Activated CD4-positive, alpha-beta T cell treated with anti-CD3 and anti-CD28 coated beads for 4 hours (primary cell): ENCODE measurements at regions not wholly inside any gene's neighbourhood (a gene's known extent, or its start where the extent isn't known, plus 50 kb on each side); places are given as distances from the start of the nearest gene placed in this dataset.
"Not testable (repeated sequence)": the region's sequence is repeated elsewhere in the genome, so short reads cannot be mapped to it uniquely, and the experiment has no call there.

Experiments
- DNase-seq, 2 donors: peaks; one replicate each; pipeline ENCODE4 v3.0.0-alpha.2; 2020

DNA sequence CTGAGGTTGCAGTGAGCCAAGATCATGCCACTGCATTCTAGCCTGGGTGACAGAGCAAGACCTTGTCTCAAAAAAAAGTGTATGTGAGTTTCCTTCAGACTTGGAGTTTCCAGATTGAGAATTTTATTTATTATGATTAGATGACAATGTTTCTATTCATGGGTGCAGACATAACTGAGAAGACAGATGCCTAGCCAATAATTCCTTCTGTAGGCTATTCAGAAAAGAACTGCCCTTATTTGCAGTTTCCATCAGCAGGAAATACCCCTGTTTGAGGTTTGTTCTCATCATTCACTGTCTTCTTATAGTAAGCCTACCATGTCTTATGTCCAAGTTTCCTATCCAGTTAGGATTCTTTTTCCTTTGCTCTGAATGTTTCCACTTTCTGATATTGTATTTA is 269.0 kb downstream of the KTN1 start:
- no peak for DNase-seq

DNA sequence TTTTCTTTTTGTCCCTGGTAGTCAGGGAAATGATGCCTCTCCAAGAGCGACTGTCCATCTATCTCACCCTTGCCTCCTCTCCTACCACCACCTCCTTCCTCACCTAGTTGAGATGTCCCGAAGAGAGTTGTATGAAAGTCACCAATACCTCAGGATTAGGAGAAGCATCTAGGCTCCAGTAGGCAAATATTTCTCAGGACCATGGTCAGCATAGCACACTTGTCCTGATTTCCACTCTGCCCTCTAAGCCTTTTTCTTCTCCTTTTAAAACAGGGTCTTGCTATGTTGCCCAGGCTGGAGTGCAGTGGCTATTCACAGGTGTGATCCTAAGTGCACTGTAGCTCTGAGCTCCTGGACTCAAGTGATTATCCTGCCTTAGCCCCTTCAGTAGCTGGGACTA is 268.4 kb upstream of the PELI2 start:
- DNase-seq: no peak

DNA sequence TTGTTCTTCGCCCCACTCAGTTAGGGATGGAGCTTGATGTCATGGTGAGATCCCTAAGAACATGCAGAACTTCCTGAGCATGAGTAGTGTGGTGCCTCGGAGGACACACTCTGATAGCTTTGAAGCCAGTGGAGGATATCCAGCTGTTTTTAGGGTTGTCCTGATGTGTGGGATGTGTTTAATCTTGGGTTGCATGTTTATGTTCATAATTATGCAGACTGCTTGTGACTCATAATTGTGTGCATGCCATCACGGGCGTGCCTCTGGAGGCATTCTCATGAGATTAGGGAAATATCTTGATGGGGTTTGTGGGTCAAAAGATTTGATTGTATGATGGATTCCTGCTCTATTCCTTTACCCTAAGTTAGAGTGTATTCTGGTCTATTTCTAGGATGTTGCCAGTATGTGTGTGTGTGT is 267.4 kb upstream of the PELI2 start:
- DNase-seq: no peak

DNA sequence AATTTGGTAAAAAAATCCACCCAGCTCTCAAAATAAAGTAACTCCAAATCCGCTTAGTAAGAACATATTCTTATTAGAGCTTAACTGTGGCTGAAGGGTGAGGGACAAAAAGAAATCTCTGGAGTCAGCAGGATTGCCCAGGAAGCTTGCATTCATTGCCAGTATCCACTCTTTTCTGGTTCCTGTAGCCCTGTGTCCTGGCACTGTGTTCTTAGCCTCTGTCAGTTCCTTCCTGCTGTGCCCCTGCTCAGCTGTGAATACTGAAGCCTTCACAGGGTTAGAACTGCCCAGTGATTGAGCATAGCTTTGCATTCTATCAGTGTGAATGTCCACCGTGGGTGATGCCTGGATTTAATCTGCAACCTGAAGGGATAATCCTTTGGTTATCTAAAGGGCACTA is 266.9 kb upstream of the PELI2 start:
- DNase-seq: no peak

DNA sequence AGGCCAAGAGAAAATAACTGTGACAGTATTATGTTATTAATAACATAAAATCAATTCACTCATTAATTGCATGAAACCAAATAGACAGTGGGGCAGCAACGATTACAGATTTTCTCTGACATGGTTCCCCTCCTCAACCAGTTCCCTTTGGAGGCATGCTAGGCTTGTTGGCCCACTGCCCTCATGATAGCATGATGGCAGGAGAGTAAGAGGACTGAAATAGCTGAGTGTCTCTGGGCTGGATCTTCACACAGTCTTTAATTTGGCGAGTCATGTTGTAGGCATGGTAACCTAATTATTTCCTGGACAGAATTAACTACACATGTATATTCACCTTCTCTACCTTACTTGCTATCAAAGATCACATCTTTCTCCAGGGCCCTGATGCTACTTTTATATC is 266.2 kb upstream of the PELI2 start:
- DNase-seq: no peak

DNA sequence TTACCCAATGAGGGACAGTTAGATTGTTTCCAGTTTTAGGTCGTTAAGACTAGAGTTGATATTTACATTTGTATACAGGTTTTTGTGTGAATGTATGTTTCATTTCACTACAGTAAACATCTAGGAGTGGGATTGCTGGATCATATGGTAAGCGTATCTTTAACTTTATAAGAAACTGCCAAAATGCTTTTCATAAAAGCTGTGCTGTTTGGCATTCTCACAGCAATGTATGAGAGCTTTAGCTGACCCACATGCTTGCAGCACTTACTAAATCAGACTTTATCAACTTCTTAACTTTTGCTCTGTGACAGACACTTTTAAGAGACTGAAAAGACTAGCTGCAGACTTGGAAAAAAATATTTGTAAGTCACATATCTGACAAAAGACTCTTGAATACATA is 262.5 kb upstream of the PELI2 start:
- no peak for DNase-seq

DNA sequence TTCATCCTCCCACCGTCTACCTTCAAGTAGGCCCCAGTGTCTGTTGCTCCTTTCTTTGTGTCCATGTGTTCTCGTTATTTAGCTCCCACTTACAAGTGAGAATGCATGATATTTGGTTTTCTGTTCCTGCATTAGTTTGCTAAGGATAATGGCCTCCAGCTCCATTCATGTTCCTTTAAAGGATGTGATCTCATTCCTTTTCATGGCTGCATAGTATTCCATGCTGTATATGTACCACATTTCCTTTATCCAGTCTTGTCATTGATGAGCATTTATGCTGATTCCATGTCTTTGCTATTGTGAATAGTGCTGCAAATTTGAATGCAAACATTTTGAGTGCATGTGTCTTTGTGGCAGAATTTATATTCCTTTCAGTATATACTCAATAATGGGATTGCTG is 259.6 kb upstream of the PELI2 start:
- no peak for DNase-seq

DNA sequence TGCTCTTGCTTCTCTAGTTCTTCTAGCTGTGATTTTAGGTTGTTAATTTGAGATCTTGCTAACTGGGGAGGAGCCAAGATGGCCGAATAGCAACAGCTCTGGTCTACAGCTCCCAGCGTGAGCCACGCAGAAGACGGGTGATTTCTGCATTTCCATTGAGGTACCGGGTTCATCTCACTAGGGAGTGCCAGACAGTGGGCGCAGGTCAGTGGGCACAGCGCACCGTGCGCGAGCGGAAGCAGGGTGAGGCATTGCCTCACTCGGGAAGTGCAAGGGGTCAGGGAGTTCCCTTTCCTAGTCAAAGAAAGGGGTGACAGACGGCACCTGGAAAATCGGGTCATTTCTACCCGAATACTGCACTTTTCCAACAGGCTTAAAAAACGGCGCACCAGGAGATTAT is 256.6 kb upstream of the PELI2 start:
- DNase-seq: not testable (repeated sequence)

DNA sequence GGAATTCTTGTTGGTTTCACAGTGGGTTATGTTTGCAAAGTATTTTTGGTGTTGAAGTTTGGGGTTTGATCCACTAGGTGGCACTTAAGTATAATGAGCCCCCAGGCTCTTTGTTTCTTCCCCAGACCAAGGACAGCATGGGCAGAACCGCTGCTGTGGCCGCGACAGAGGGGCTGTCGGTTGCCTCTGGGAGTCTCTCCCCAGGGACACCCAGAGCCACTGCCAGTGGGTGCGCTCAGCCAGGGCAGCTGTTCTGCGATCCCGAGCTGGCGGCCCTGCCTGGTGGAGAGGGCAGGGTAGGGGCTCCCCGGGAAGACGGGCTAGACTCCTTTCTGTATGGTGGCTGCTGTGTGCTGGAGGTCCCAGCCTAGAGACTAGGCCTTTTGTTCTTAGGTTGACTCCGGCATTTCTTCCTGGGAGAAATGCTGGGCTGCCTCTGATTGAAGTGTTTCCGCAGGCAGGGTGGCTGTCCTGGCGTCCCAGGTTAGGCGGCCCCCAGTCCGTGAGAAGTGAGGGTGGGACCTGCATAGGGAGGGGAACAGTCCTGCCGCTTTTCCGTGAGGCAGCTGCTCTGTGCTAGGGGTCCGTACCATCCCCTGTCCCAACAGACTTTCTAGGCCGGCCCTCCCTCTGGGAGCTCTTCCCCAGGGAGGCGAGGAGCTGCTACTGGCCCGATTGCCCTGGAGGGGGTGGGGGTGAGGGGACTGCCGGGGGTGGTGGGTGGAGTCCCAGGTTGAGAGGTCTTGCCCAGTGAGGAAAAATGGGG is 253.1 kb upstream of the PELI2 start:
- no peak for DNase-seq

DNA sequence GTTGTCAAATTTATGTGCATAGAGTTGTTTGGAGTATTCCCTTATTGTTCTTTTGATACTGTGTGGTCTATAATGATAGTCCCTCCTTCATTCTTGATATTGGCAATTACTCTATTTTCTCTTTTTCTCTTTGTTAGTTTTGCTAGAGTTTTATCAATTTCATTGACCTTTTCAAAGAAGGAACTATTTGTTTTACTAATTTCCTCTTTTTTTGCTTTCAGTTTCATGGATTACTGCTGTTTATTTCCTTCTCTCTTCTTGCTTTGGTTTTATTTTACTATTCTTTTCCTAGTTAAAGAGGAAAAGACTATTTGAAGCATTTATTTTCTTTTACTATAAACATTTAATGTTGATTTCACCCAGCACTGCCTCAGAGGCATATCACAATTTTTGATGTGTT is 250.9 kb upstream of the PELI2 start:
- DNase-seq: no peak

DNA sequence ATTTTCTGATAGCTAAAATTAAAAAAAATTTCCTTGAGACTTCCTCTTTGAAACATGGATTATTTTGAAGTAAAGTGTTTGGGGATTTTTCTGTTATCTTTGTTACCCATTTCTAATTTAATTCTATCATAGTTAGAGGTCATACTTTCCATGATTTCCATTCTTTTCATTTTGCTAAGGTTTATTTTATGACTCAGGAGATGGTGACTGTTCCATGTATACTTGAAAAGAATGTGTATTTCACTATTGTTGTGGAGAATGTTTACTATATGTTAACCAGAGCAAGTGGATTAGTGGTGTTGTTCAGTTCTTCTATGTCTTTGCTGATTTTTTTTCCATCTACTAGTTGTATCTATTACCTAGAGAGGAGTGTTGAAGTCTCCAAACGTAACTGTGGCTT is 250.5 kb upstream of the PELI2 start:
- no peak for DNase-seq

DNA sequence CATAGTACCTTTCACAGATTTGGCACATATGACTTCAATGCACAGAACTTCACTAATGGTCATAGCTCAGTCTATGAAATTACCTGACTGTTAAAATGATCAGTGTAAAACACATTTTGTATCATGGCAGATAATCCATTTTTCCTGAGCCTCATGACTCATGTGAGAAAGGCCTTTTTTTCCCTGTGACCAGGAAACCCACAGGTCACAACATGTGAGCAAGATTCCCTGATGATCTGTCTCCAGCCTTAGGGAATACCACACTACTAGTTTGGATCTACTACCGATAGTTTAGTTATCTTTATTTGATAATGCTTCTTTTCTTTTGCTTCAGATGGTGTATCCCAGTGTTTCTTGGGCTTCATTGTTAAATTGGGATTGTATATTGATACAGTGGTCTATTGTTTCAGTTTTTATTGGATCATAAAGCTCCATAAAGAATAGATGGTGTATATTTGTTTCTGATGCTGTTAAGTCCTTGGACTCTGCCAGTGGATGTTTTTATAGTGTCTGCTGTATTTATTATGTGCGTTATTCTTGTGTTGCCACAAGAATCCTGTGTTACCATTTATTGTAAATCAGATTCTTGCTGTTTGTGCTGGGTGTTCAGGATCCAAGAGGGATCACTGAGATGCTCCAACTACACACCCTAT is 248.7 kb upstream of the PELI2 start:
- DNase-seq: no peak

DNA sequence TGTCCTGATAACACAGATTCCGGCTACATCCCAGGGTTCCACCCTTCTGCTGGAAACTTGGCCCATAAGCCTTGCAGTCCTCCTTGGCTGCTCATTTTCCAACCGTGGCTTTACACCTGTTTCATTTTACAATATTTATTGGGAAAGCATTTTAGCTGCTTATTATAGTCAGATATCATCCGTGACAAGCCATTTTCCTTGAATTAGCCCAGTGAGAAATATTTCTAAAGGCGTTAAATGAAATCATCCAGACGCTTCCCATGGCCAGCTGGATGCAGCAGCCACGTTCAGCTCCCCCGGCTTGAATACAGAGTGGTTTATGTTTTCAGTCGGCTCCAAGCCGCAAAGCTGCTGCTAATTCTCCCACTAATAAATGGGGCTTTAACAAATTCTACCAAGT is 245.0 kb upstream of the PELI2 start:
- DNase-seq: no peak

DNA sequence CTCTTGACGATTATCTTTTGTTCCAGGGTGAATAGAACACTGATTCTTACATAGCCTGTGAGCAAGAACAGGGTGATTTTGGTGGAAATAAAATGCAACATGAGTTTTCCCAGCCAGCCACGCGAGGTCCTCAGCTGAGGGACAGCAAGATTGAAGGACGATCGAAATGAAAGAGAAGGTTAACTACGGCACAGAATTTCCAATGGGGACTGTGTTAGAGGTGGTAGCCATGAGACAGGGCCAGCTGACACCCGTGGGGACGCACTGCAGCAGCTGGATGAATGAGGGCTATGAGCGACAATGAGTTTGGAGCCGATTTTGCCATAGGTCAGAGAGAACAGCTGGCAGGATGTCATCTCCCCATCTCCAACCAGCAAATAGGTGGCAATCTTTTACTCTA is 243.4 kb upstream of the PELI2 start:
- no peak for DNase-seq

DNA sequence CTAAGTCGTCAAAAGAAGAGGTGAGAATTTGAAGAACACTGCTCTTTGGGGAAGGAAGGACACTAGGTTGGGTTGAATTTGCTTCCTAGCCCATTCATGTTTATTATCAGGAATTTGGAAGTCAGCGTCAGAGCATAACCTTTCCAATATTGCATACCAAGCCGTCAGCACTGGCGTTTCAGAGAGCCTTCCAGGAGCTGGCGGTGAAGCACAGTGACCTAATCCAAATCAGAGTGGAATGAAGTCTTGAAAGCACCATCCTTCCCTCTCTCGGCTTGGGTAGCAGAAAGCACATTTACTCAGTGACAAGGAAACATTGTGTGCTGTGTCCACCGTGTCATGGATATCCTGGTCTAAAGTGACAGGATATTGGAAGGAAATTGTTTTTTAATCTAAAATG is 240.3 kb upstream of the PELI2 start:
- no peak for DNase-seq

DNA sequence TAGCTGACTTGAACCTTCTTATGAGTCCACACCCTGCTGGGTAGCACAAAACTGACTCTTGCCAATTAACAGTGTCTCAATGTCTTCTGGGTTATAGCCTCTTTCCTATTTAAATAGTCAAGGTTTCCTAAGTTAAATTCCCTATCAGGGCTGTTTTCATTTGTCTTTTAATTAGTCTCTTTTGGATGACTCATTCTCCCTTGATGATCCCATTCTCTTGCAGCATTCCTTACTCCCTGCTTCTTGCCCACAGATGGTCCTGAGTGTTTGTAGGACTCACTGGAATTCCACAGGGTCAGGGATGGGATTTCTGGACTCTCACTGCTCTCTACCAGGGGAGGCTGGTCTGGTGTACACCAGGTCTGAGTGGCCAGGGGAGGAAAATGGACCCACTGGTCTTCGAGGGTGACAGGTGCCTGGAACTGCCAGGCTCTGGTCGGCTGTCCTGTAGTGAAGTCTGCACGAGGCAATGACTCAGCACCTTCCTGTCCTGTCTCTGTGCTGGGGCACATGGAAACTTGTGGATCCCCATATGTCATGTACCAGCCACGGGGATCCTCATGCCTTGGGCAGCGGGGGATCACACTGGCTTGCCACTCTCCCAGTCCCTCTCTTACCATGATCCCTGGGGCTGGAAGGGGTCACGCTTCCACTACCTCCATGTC is 236.5 kb upstream of the PELI2 start:
- no peak for DNase-seq

DNA sequence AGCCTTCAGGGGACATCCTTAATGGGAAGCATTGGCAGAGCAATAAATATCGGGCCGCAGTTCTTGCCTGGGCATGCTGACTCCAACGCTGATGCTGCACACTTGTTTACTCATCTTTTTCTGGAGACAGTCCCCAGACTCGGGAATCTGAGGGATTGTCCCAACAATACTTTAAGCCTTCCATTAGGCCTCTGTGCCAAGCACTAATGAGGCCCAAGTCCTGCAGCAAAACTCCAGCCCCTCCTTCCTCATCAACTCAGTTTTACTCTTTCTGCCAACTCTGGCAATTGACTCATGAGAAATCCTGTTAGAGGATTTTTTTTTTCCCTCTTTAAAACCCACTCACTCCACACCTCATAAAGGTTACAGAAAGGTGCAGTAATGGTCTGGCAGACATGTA is 233.4 kb upstream of the PELI2 start:
- DNase-seq: no peak

DNA sequence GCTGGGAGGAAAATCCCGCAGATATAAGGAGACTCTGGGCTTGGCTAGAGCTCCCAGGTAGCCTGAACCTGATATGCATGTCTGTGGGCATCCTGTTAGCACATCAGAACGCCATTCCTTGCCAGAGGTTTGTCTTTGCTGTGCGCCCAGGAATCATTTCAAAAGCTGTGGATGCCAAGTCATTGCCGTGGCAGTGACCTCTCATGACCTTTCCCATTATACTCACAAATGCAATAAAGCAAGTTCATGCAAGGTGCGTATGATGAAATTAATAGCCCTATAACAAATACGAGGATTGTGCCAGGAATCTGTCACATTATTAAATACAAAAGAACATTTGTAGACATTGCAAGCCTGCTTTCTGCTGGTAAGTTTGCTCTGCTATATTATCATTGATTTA is 229.1 kb upstream of the PELI2 start:
- no peak for DNase-seq

DNA sequence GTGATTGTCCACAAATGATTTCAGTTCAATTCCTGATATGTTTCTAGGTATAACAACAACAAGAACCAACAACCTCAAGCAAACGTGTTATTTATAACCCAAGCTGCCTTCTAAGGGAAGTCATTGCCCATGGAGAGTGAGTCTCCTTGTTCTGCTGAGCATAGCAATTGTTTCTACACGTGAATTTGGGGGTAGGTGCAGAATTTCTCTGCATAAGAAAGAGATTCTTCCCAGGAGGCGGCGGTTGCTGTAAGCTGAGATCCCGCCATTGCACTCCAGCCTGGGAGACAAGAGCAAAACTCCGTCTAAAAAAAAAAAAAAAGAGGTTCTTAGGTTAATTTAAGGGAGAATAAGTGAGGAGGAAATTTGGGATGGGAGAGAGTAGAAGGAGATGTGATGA is 226.5 kb upstream of the PELI2 start:
- no peak for DNase-seq

DNA sequence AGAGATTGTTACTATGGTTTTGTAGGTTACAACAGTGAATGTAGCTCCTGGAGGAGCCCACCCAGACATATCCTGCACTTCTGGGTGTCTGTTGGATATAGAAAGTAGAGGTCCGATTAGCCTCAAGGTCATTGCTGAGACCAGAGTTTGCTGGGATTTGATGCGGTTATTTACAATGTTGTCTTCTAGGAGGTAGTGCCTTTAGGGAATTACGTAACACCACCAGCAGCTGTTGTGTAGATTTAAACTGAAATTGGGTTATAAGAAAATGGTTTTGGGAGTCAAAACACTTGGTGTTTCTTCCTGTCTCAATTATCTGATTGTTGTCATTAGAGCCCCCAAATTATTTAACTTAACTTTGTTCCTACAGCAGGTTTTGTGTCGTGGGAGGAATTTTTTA is 225.3 kb upstream of the PELI2 start:
- DNase-seq: no peak

DNA sequence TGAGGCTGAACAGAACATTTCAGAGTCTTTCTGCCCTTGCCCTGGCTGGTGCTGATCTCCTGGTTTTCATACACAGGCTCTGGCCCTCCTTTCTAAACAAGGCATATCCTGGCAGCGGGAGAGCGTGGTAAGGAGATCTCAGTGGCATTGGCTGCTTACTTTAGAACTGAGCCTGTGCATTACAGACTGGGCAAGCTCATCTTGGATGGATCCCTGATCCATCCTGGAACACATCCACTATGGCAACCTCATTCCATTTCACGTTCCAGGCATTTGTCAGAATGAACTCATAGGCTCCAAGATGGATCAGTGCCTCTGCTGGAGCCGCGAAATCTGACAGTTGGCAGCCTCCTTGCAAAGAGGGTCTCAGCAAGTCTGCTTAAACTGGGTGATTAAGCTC is 224.5 kb upstream of the PELI2 start:
- no peak for DNase-seq

DNA sequence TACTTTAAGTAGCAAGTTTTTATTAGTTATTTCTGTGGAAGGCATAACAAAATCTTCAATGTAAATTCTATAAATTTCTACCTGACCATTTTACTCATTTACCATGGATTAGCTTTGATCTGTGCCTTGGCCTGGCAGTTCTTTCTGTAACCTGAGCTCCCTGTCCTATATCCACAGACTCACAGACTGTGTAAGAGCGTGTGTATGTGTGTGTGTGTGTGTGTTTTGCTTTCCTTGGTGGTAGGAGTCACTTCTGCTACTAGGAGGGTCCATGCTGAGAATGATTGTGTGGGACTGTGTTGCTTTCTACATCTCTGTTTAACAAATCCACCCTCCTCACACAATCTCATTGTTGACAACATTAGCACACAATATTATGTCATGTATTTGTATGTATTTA is 221.2 kb upstream of the PELI2 start:
- no peak for DNase-seq

DNA sequence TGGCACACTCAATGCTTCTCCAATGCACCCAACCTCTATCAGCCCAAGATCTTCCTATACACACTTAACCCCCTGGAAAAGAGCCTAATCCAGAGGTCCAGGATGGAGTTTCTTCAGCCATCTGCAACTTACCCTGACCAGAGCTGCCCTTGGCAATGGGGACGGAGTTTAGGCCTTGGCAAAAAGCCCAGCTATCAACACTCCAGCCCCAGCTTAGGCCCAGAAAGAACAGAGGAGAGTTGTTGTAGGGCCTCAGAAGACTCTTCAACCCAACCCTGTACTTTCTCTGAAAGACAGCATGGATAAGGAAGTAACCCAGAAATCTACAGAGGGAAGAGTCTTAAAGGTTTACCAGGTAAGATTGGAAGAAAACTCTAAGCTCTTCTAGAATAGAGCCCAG is 219.3 kb upstream of the PELI2 start:
- DNase-seq: no peak

DNA sequence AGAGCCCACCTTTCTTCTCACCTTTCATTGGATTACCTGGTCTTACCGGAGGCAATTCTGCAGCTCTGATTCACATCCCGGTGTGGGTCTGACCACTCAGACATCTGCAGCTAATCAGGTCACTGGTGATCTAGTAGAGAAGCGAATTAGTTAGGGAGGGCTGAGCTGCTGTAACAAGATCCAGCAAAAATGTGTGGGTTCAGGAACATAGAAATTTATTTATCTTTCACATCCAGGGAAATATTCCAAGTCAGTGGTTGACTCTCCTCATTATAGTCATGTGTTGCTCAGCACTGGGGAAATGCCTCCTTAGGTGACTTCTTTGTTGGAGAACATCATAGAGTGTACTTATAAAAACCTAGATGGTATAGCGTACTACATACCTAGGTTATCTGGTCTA is 218.7 kb upstream of the PELI2 start:
- DNase-seq: no peak

DNA sequence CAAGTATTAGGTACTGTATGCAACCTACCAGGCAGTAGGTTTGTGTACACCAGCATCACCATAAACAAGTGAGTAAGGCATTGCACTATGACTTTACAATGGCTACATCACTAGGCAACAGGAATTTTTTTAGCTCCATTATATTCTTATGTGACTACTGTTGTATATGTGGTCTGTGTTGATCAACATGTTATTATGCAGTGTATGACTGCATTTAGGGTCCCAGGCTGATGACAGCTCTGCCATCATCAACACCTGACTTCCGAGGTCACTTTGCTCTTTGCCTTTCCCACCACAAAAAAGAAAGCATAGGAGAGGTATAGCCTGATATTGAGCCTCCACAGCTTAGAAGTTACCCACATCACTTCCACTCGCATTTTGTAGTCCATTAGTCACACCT is 217.5 kb upstream of the PELI2 start:
- DNase-seq: no peak
